Hepatocyte (in vitro differentiated cells): ENCODE measurements at regions not wholly inside any gene's neighbourhood (a gene's known extent, or its start where the extent isn't known, plus 50 kb on each side); places are given as distances from the start of the nearest gene placed in this dataset.
"Not testable (repeated sequence)": the region's sequence is repeated elsewhere in the genome, so short reads cannot be mapped to it uniquely, and the experiment has no call there.

Experiments
- DNase-seq: peaks from one replicate; pipeline ENCODE4 v3.0.0-alpha.2; 2016; ENCODE audit warnings: low spot score
- H2AFZ ChIP-seq: fragments of 200-600 bp; sonication (generic); 2 replicates; pipeline ENCODE4 v1.6.0; 2016; ENCODE audit warnings: antibody characterized with exemption, mild to moderate bottlenecking
- H3K27ac ChIP-seq: fragments of 200-600 bp; sonication (generic); 2 replicates; pipeline ENCODE4 v1.5.1; 2016; ENCODE audit warnings: mild to moderate bottlenecking
- H3K27me3 ChIP-seq: fragments of 200-600 bp; sonication (generic); 2 replicates; pipeline ENCODE4 v1.6.1; 2016
- H3K36me3 ChIP-seq: fragments of 200-600 bp; sonication (generic); replicated peaks from 2 replicates; pipeline ENCODE4 v1.5.1; 2016; ENCODE audit warnings: low read depth; ENCODE audit not compliant: insufficient read depth
- H3K4me1 ChIP-seq: fragments of 200-600 bp; sonication (generic); 2 replicates; pipeline ENCODE4 v1.5.1; 2016; ENCODE audit warnings: mild to moderate bottlenecking, moderate library complexity; ENCODE audit not compliant: insufficient read depth
- H3K4me2 ChIP-seq: fragments of 200-600 bp; sonication (generic); 2 replicates; pipeline ENCODE4 v1.6.0; 2016
- H3K4me3 ChIP-seq: fragments of 200-600 bp; sonication (generic); 2 replicates; pipeline ENCODE4 v1.5.1; 2016; ENCODE audit warnings: mild to moderate bottlenecking
- H3K79me2 ChIP-seq: fragments of 200-600 bp; sonication (generic); 2 replicates; pipeline ENCODE4 v1.6.0; 2017; ENCODE audit warnings: mild to moderate bottlenecking
- H3K9me2 ChIP-seq: fragments of 200-600 bp; sonication (generic); replicated peaks from 2 replicates; pipeline ENCODE4 v1.6.0; 2017; ENCODE audit warnings: mild to moderate bottlenecking; ENCODE audit not compliant: insufficient read depth
- H3K9me3 ChIP-seq: fragments of 200-600 bp; sonication (generic); 2 replicates; pipeline ENCODE4 v1.5.1; 2016; ENCODE audit warnings: low read depth, mild to moderate bottlenecking
- H4K20me1 ChIP-seq: fragments of 200-600 bp; sonication (generic); 2 replicates; pipeline ENCODE4 v1.6.0; 2016; ENCODE audit warnings: mild to moderate bottlenecking; ENCODE audit not compliant: insufficient read depth, poor library complexity, severe bottlenecking
- CTCF ChIP-seq: fragments of 200-600 bp; sonication (generic); IDR thresholded peaks from 2 replicates; pipeline ENCODE4 v1.5.1; 2016; ENCODE audit warnings: antibody characterized with exemption, mild to moderate bottlenecking; ENCODE audit not compliant: poor library complexity
- EZH2 ChIP-seq: fragments of 200-600 bp; sonication (generic); IDR thresholded peaks from 2 replicates; pipeline ENCODE4 v1.6.1; 2016; ENCODE audit warnings: antibody characterized with exemption, mild to moderate bottlenecking, borderline replicate concordance
- EZH2phosphoT487 ChIP-seq: fragments of 200-600 bp; sonication (generic); IDR thresholded peaks from one replicate; pipeline ENCODE4 v1.6.1; 2018; ENCODE audit warnings: antibody characterized with exemption, mild to moderate bottlenecking, low read depth, moderate library complexity; ENCODE audit not compliant: unreplicated experiment, severe bottlenecking
- WGBS: methylation state at CpG from one replicate; pipeline ENCODE4 v1.1.6; 2016; ENCODE audit warnings: low lambda C conversion rate; ENCODE audit errors: missing lambda C conversion rate; 5-methylcytosine and 5-hydroxymethylcytosine counted together

- Histone ChIP-seq H3K36me3 (no peaks in the 10 kb centered on the region), H3K27ac (no peak overlapping the region), H3K4me3 (no peak overlapping the region), H3K27me3 (no peaks in the 10 kb centered on the region), H3K4me1 (no peaks in the 10 kb centered on the region), H3K4me2 (no peak overlapping the region), H2AFZ (no peak overlapping the region), H3K79me2 (no peaks in the 10 kb centered on the region), H4K20me1 (no peaks in the 10 kb centered on the region), H3K9me3 (no peaks in the 10 kb centered on the region), H3K9me2 (no peaks in the 10 kb centered on the region)
- DNase-seq = no peak
- no peak for TF ChIP-seq EZH2
- no peak for TF ChIP-seq CTCF
- no peak for TF ChIP-seq EZH2phosphoT487
These were observed 1183.7 kb downstream of the MRPL39 start for GRCh38 chr21:24423546-24423945.

GRCh38 chr21:24420689-24421088 is 1186.6 kb downstream of the MRPL39 start:
- 0% methylated on average over 1 of the region's 1 CpG for WGBS
- Histone ChIP-seq H3K4me1 (no peaks in the 10 kb centered on the region), H3K27ac (no peak overlapping the region), H3K9me3 (no peaks in the 10 kb centered on the region), H3K36me3 (no peaks in the 10 kb centered on the region), H3K4me3 (no peak overlapping the region), H3K79me2 (no peaks in the 10 kb centered on the region), H3K9me2 (no peaks in the 10 kb centered on the region), H3K27me3 (no peaks in the 10 kb centered on the region), H4K20me1 (no peaks in the 10 kb centered on the region), H2AFZ (no peak overlapping the region), H3K4me2 (no peak overlapping the region)
- DNase-seq = no peak
- TF ChIP-seq EZH2phosphoT487 (no peak), CTCF (no peak), EZH2 (no peak)

GRCh38 chr21:24419641-24420040 is 1187.6 kb downstream of the MRPL39 start:
- H3K9me2 ChIP-seq, H3K36me3 ChIP-seq, H3K4me2 ChIP-seq, H3K27me3 ChIP-seq, H3K4me3 ChIP-seq, H3K27ac ChIP-seq, DNase-seq, H3K79me2 ChIP-seq, H2AFZ ChIP-seq, H3K9me3 ChIP-seq, H4K20me1 ChIP-seq, H3K4me1 ChIP-seq: not testable (repeated sequence)

GRCh38 chr21:24418671-24419070 is 1188.6 kb downstream of the MRPL39 start:
- no peaks in the 10 kb centered on the region for H4K20me1 ChIP-seq
- no peak for DNase-seq
- no peaks in the 10 kb centered on the region for H3K27me3 ChIP-seq
- no peak overlapping the region for H3K27ac ChIP-seq
- TF ChIP-seq EZH2 = no peak
- TF ChIP-seq CTCF = no peak
- TF ChIP-seq EZH2phosphoT487 = no peak
- H3K9me2 ChIP-seq = no peaks in the 10 kb centered on the region
- H3K4me2 ChIP-seq = no peak overlapping the region
- H2AFZ ChIP-seq = no peak overlapping the region
- H3K9me3 ChIP-seq = no peaks in the 10 kb centered on the region
- H3K4me3 ChIP-seq = no peak overlapping the region
- no peaks in the 10 kb centered on the region for H3K79me2 ChIP-seq
- H3K4me1 ChIP-seq = no peaks in the 10 kb centered on the region
- H3K36me3 ChIP-seq = no peaks in the 10 kb centered on the region
